T-cell (primary cell): ENCODE measurements at regions not wholly inside any gene's neighbourhood (a gene's known extent, or its start where the extent isn't known, plus 50 kb on each side); places are given as distances from the start of the nearest gene placed in this dataset.

Experiments
- ATAC-seq, 4 experiments: fragments of 200-7000 bp in 3 of 4; fragments of 150-1000 bp in 1 of 4; cut with Tn5 transposase; replicated peaks in 1 of 4; 1 replicate in 3 of 4; 2 replicates in 1 of 4; pipeline ENCODE4 v1.10.0; 2021; ENCODE audit warnings: moderate library complexity in 3 of 4, mild to moderate bottlenecking in 2 of 4, moderate number of reproducible peaks in 1 of 4
- CTCF ChIA-PET, 2 donors: fragments of 300-600 bp; sonication (Branson Sonifier 250); formaldehyde crosslinking; loops; one replicate each; lab custom pipeline; 2022; ENCODE audit warnings: antibody characterized with exemption in 2 of 2; lab: Charles Lee
- POLR2A ChIA-PET, 2 donors: fragments of 300-600 bp; sonication (Branson Sonifier 250); formaldehyde crosslinking; loops; one replicate each; lab custom pipeline; 2022; ENCODE audit warnings: antibody characterized with exemption in 2 of 2; lab: Charles Lee
- DNase-seq, 35 experiments: peaks; one replicate each; pipeline versions ENCODE4 v3.0.0 to v3.0.0-alpha.2; 2013 to 2023
- H3K27ac ChIP-seq: one replicate; pipeline ENCODE4 v1.5.1; 2013; ENCODE audit warnings: low read length
- H3K27me3 ChIP-seq, 2 experiments: replicated peaks in 1 of 2; 1 replicate in 1 of 2; 2 replicates in 1 of 2; pipeline versions ENCODE4 v1.6.1 to v1.7.0; 2013; ENCODE audit warnings: low read length in 1 of 2, mixed read lengths in 1 of 2; ENCODE audit not compliant: control insufficient read depth in 2 of 2, insufficient read depth in 2 of 2; ENCODE audit errors: extremely low read depth in 1 of 2
- H3K36me3 ChIP-seq, 2 donors: 1 replicate in 1 of 2; 2 replicates in 1 of 2; pipeline versions ENCODE4 v1.6.1 to v1.7.0; 2013; ENCODE audit warnings: low read length in 1 of 2; ENCODE audit not compliant: control insufficient read depth in 2 of 2, insufficient read depth in 1 of 2; ENCODE audit errors: extremely low read depth in 1 of 2
- H3K4me1 ChIP-seq, 2 experiments: 1 replicate in 1 of 2; 2 replicates in 1 of 2; pipeline versions ENCODE4 v1.6.1 to v1.7.0; 2013; ENCODE audit warnings: low read length in 2 of 2, mixed read lengths in 1 of 2; ENCODE audit not compliant: insufficient read depth in 2 of 2, control insufficient read depth in 1 of 2; ENCODE audit errors: extremely low read depth in 1 of 2
- H3K4me3 ChIP-seq, 2 donors: 1 replicate in 1 of 2; 2 replicates in 1 of 2; pipeline versions ENCODE4 v1.5.1 to v1.7.0; 2013; ENCODE audit warnings: mild to moderate bottlenecking in 2 of 2, low read length in 1 of 2, moderate library complexity in 1 of 2; ENCODE audit not compliant: control insufficient read depth in 1 of 2; ENCODE audit errors: extremely low read depth in 1 of 2
- H3K9me3 ChIP-seq: 2 replicates; pipeline ENCODE4 v1.7.0; 2013
- H3K27ac Mint-ChIP-seq, 2 donors: one replicate each; pipeline ENCODE4 v1.8.0; 2020 to 2021; ENCODE audit warnings: mild to moderate bottlenecking in 2 of 2, mixed read lengths in 2 of 2
- H3K27me3 Mint-ChIP-seq, 2 donors: one replicate each; pipeline ENCODE4 v1.8.0; 2021 to 2022; ENCODE audit warnings: mixed read lengths in 2 of 2
- H3K36me3 Mint-ChIP-seq: one replicate; pipeline ENCODE4 v1.8.0; 2021; ENCODE audit warnings: mixed read lengths
- H3K4me1 Mint-ChIP-seq, 3 donors: one replicate each; pipeline ENCODE4 v1.8.0; 2020 to 2022; ENCODE audit warnings: mixed read lengths in 3 of 3, mild to moderate bottlenecking in 1 of 3
- H3K4me3 Mint-ChIP-seq, 3 donors: one replicate each; pipeline ENCODE4 v1.8.0; 2020 to 2022; ENCODE audit warnings: mild to moderate bottlenecking in 3 of 3, mixed read lengths in 3 of 3, moderate library complexity in 3 of 3
- H3K9me3 Mint-ChIP-seq, 3 donors: one replicate each; pipeline ENCODE4 v1.8.0; 2020 to 2022; ENCODE audit warnings: mixed read lengths in 3 of 3
- WGBS: methylation state at CpG from one replicate; pipeline ENCODE4 v1.1.5; 2013; ENCODE audit warnings: missing lambda C conversion rate; ENCODE audit not compliant: insufficient coverage; 5-methylcytosine and 5-hydroxymethylcytosine counted together

DNA sequence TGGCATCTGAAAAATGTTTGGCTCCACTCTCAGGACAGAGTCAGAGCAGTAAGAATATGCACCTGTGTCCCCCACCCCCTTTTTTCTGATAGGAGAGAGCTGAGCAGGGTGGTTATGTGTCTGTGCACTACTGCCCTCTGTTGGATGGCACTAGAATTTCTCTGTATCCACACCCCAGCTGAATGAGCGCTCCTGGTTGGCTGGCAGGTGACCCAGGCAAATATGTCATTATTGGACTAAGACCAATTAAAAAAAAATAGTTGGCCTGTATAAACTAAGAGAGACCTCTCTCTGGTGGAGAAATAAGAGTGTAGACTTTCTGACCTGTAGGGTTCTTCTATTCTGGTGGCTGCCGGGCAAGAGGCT is 107.0 kb downstream of the PTCSC3 start:
- DNase-seq (peak in 12 of 35 experiments; percentile 1 to 55 (median 4)), ATAC-seq (peak in 3 of 4 experiments; percentile 40 to 65 (median 61))
- no peak overlapping the region for H3K27ac Mint-ChIP-seq
- H3K4me1 Mint-ChIP-seq = peaks cover 0 to 5% (median 3%) of the 10 kb centered on the region in 3 donors
- Histone ChIP-seq H3K9me3 (no peaks in the 10 kb centered on the region), H3K27ac (no peak overlapping the region), H3K36me3 (no peaks in the 10 kb centered on the region), H3K4me1 (no peaks in the 10 kb centered on the region), H3K27me3 (peaks cover 0 to 5% of the 10 kb centered on the region in 2 experiments), H3K4me3 (no peak overlapping the region)
- H3K27me3 Mint-ChIP-seq = peaks cover 18 to 33% of the 10 kb centered on the region in 2 donors
- no CpG with 5 or more reads among the region's 2 CpGs for WGBS
- H3K4me3 Mint-ChIP-seq = no peak overlapping the region
- H3K9me3 Mint-ChIP-seq = no peaks in the 10 kb centered on the region
- POLR2A ChIA-PET = no interaction called here
- H3K36me3 Mint-ChIP-seq = no peaks in the 10 kb centered on the region
- CTCF ChIA-PET = interaction anchor here (0.6 to 5.5 kb wide), 11 partner anchors 9 to 880 kb away, joined by 3 to 23 read pairs (median 6); no protein-coding TSS in a partner anchor

DNA sequence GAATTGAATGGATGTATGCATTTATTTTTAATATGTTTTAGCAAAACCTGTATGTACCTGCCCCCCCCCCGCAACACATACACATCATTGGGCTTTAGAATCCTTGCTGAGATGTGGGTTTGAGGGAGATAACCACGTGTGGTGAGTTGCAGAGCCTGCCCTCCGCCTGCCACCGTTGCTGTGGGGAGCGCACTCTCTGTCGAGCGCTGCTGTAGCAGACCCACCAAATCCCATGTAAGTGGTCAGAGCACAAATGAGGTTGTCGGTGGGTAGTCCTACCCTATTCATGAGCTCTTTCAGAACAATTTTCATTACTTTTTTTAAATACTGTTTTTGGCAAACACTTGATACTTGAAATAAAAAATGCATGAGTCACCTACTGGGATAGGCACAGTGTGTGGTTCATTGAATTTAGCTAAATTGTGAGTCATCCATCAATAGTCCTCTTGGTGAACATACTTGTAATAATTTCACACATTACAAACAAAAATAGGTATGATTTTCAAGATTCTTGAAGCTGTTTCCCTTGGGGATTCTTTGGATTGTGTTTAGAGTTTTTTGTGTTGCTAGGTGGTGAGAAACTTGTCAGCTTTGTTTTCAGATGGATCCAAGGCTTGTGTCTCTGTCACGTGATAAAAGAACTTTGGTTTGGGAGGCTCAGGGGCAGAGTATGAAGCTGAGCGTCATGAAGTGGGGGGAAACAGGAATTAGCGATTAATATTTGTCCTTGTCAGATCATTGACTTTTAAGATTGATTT is 107.6 kb downstream of the PTCSC3 start:
- Mint-ChIP-seq H3K9me3 (no peaks in the 10 kb centered on the region), H3K4me1 (peaks cover 0 to 5% (median 3%) of the 10 kb centered on the region in 3 donors), H3K4me3 (no peak overlapping the region), H3K27me3 (peaks cover 18 to 33% of the 10 kb centered on the region in 2 donors), H3K27ac (no peak overlapping the region), H3K36me3 (no peaks in the 10 kb centered on the region)
- Histone ChIP-seq H3K36me3 (no peaks in the 10 kb centered on the region), H3K4me1 (no peaks in the 10 kb centered on the region), H3K4me3 (no peak overlapping the region), H3K9me3 (no peaks in the 10 kb centered on the region), H3K27ac (no peak overlapping the region), H3K27me3 (peaks cover 0 to 5% of the 10 kb centered on the region in 2 experiments)
- CTCF ChIA-PET = interaction anchor here (0.6 to 5.5 kb wide), 14 partner anchors 9 to 880 kb away, joined by 3 to 23 read pairs (median 4); no protein-coding TSS in a partner anchor
- no peak for DNase-seq
- no peak for ATAC-seq
- POLR2A ChIA-PET = interaction anchor here in 1 of 2 donors (0.7 kb wide), 1 partner anchor 39 kb away, joined by 4 read pairs; no protein-coding TSS in a partner anchor
- 43% methylated on average over 2 of the region's 11 CpGs for WGBS

DNA sequence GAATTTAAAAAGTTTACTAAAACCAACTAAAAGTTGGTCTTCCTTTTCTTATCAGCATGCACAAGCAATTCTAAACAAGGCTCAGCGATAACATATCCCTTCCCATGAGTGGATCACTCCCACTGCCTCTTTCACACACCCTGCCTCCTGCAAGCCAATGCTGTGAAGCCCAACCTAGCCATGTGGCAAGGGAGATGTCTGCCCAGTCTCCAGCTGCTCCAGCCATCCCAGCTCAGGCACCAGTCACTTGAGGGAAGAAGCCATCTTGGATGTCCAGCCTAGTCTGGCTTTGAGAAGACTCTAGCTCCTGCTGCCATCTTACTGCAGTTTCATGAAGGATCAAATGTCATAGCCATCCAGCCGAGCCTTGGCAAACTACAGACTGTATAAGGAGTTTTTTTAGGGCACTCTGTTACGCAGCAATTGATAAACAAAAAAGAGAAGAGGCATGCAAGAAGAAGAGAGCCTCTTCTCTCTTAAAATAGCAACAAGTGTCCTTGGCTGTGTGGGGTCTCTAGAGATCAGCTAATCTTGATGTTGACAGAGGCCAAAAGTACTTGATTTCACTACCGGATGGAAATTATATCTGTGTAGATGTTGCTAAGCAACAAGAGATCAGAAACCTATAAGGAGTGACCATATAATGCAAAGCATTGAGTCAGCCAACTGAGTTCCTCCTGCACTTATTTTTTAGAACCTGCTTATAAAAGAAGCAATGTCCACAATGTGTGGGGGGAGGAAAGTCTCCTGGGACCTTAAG is 108.9 kb downstream of the PTCSC3 start:
- H3K27me3 Mint-ChIP-seq = peaks cover 18 to 28% of the 10 kb centered on the region in 2 donors
- CTCF ChIA-PET = interaction anchor here (0.9 to 5.5 kb wide), 2 partner anchors 185 to 188 kb away, joined by 3 to 23 read pairs; no protein-coding TSS in a partner anchor
- H3K27ac Mint-ChIP-seq = no peak overlapping the region

DNA sequence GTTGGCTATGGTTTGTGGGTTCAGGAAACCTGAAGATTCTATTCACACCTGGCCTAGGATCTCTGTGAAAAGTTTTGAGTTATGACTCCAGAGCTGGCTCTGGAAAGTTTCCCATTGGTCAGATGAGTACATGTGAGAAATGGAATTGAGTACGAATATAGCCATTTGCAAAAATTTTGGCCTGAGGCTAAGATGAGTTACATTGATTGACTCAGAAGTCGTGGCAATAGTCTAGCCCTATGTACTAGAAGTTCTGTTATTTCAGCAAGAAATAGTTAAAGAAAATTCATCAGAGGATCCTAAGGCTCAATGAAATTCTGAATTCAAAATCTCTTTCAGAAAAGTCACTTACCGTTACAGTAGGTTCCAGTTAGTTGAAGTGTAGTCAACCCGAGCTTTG is 109.9 kb downstream of the PTCSC3 start:
- Mint-ChIP-seq H3K4me1 (peaks cover 0 to 5% (median 3%) of the 10 kb centered on the region in 3 donors), H3K36me3 (no peaks in the 10 kb centered on the region), H3K9me3 (no peaks in the 10 kb centered on the region), H3K4me3 (no peak overlapping the region), H3K27me3 (peaks cover 13 to 32% of the 10 kb centered on the region in 2 donors), H3K27ac (no peak overlapping the region)
- POLR2A ChIA-PET = no interaction called here
- H3K27me3 ChIP-seq = peaks cover 2 to 5% of the 10 kb centered on the region in 2 experiments
- no peaks in the 10 kb centered on the region for H3K9me3 ChIP-seq
- H3K27ac ChIP-seq = no peak overlapping the region
- H3K4me3 ChIP-seq = no peak overlapping the region
- DNase-seq = no peak
- ATAC-seq = no peak
- H3K36me3 ChIP-seq = no peaks in the 10 kb centered on the region
- CTCF ChIA-PET = no interaction called here
- WGBS = 88% methylated on average over 1 of the region's 4 CpGs
- H3K4me1 ChIP-seq = no peaks in the 10 kb centered on the region

More for the DNA sequence above, 108.9 kb downstream of the PTCSC3 start:
- Histone ChIP-seq H3K4me3 (no peak overlapping the region), H3K27ac (no peak overlapping the region), H3K9me3 (no peaks in the 10 kb centered on the region), H3K4me1 (no peaks in the 10 kb centered on the region), H3K36me3 (no peaks in the 10 kb centered on the region), H3K27me3 (peaks cover 2 to 5% of the 10 kb centered on the region in 2 experiments)
- WGBS = 81% methylated on average over 2 of the region's 4 CpGs
- Mint-ChIP-seq H3K36me3 (no peaks in the 10 kb centered on the region), H3K4me3 (no peak overlapping the region), H3K9me3 (no peaks in the 10 kb centered on the region), H3K4me1 (peaks cover 0 to 5% (median 3%) of the 10 kb centered on the region in 3 donors)
- DNase-seq = no peak
- ATAC-seq = no peak
- POLR2A ChIA-PET = no interaction called here

DNA sequence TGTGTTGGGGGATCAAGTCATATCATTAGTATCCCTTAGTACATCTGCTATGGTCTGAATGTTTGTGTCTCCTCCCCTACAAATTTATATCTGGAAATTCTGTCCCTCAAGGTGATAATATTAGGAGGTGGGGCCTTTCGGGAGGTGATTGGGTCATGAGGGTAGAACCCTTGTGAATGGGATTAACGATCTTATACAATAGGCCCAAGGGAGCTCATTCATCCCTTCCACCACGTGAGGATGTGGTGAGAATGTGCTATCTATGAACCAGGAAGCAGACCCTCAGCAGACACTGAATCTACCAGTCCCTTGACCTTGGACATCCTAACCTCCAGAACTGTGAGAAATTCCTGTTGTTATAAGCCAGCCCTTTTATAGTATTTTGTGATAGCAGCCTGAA is 110.7 kb downstream of the PTCSC3 start:
- Mint-ChIP-seq H3K4me1 (peaks cover 0 to 5% (median 3%) of the 10 kb centered on the region in 3 donors), H3K27ac (no peak overlapping the region), H3K27me3 (peaks cover 13 to 29% of the 10 kb centered on the region in 2 donors), H3K9me3 (no peaks in the 10 kb centered on the region), H3K4me3 (no peak overlapping the region), H3K36me3 (no peaks in the 10 kb centered on the region)
- no peak overlapping the region for H3K27ac ChIP-seq
- CTCF ChIA-PET = no interaction called here
- no peaks in the 10 kb centered on the region for H3K4me1 ChIP-seq
- peaks cover 2 to 5% of the 10 kb centered on the region in 2 experiments for H3K27me3 ChIP-seq
- no peak for ATAC-seq
- WGBS = no CpG with 5 or more reads among the region's 3 CpGs
- no peaks in the 10 kb centered on the region for H3K36me3 ChIP-seq
- POLR2A ChIA-PET = no interaction called here
- H3K9me3 ChIP-seq = no peaks in the 10 kb centered on the region
- DNase-seq = no peak
- H3K4me3 ChIP-seq = no peak overlapping the region

DNA sequence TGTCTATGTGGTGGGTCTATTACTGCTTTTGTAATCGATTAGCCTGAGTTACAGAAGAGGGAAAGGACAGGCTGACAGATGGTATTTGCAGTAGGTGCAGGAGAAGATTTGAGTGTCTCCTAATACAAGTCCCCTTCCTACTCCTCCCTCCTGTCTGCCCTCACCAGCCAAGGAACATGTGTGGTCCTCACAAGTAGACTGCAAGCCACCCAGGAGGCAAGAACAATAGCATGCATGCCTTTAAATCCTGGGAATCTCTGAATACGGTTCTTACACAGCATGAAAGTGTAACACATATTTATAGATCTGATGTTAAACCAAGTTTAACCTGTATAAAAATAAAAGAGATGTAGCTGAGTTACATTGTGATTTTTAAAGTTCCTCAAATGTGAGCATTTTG is 117.0 kb downstream of the PTCSC3 start:
- Histone ChIP-seq H3K27ac (no peak overlapping the region), H3K4me1 (no peaks in the 10 kb centered on the region), H3K36me3 (no peaks in the 10 kb centered on the region), H3K4me3 (no peak overlapping the region), H3K27me3 (peaks cover 0 to 2% of the 10 kb centered on the region in 2 experiments), H3K9me3 (no peaks in the 10 kb centered on the region)
- H3K4me3 Mint-ChIP-seq = no peak overlapping the region
- CTCF ChIA-PET = interaction anchor here in 1 of 2 donors (0.8 kb wide), 1 partner anchor 11 kb away, joined by 3 read pairs; no protein-coding TSS in a partner anchor
- no peaks in the 10 kb centered on the region for H3K36me3 Mint-ChIP-seq
- no CpG with 5 or more reads among the region's 2 CpGs for WGBS
- ATAC-seq (no peak), DNase-seq (no peak)
- POLR2A ChIA-PET = no interaction called here
- H3K27me3 Mint-ChIP-seq = peaks cover 4 to 37% of the 10 kb centered on the region in 2 donors
- H3K27ac Mint-ChIP-seq = no peak overlapping the region
- no peaks in the 10 kb centered on the region for H3K9me3 Mint-ChIP-seq
- H3K4me1 Mint-ChIP-seq = no peaks in the 10 kb centered on the region
